OCI-LY7 (cell line): ENCODE measurements at regions not wholly inside any gene's neighbourhood (a gene's known extent, or its start where the extent isn't known, plus 50 kb on each side); places are given as distances from the start of the nearest gene placed in this dataset.

ENCODE experiments used
- BruUV-seq: library from RNA; stranded (reverse); fragments of 400-500 nt; replicated peaks from 2 replicates; lab custom pipeline; 2021; lab: Mats Ljungman, UMichigan
- CTCF ChIA-PET: fragments of 300-600 bp; sonication (Branson Sonifier 250); formaldehyde crosslinking; loops from one replicate; lab custom pipeline; 2022; ENCODE audit warnings: antibody characterized with exemption; ENCODE audit not compliant: unreplicated experiment; lab: Charles Lee
- POLR2A ChIA-PET: fragments of 300-600 bp; sonication (Branson Sonifier 250); formaldehyde crosslinking; loops from one replicate; lab custom pipeline; 2022; ENCODE audit warnings: antibody characterized with exemption; lab: Charles Lee
- DNase-seq: peaks from one replicate; pipeline ENCODE4 v3.0.0-alpha.2; 2015; ENCODE audit warnings: low spot score
- H2AFZ ChIP-seq: fragments of 200-600 bp; sonication (generic), shearing (Covaris generic); 2 replicates; pipeline ENCODE4 v1.6.1; 2014; ENCODE audit warnings: mild to moderate bottlenecking, antibody characterized with exemption, low read length, moderate library complexity
- H3K27ac ChIP-seq: fragments of 200-600 bp; sonication (generic); 2 replicates; pipeline ENCODE4 v1.5.1; 2014; ENCODE audit warnings: mixed run types, low read depth, mild to moderate bottlenecking, moderate library complexity, low read length, inconsistent platforms; ENCODE audit not compliant: poor library complexity, severe bottlenecking
- H3K36me3 ChIP-seq: fragments of 200-600 bp; sonication (generic); 2 replicates; pipeline ENCODE4 v1.6.1; 2014; ENCODE audit warnings: mild to moderate bottlenecking, antibody characterized with exemption, low read length, moderate library complexity, mixed read lengths; ENCODE audit not compliant: insufficient read depth
- H3K4me1 ChIP-seq: fragments of 200-600 bp; sonication (generic); 2 replicates; pipeline ENCODE4 v1.5.1; 2014; ENCODE audit warnings: mild to moderate bottlenecking, low read length; ENCODE audit not compliant: insufficient read depth, poor library complexity, severe bottlenecking
- H3K4me2 ChIP-seq: fragments of 200-600 bp; sonication (generic); 2 replicates; pipeline ENCODE4 v1.6.1; 2014; ENCODE audit warnings: mild to moderate bottlenecking, low read length
- H3K4me3 ChIP-seq: fragments of 200-600 bp; sonication (generic); 2 replicates; pipeline ENCODE4 v1.5.1; 2014; ENCODE audit warnings: mild to moderate bottlenecking, low read depth, low read length; ENCODE audit not compliant: poor library complexity, severe bottlenecking
- H3K79me2 ChIP-seq: fragments of 200-600 bp; sonication (generic); 2 replicates; pipeline ENCODE4 v1.6.1; 2016; ENCODE audit warnings: low read depth, mild to moderate bottlenecking, low read length, moderate library complexity, mixed read lengths; ENCODE audit not compliant: insufficient read depth
- H3K9me2 ChIP-seq: fragments of 200-600 bp; sonication (generic); 2 replicates; pipeline ENCODE4 v1.6.1; 2016; ENCODE audit warnings: mild to moderate bottlenecking, low read length, mixed read lengths; ENCODE audit not compliant: insufficient read depth
- H3K9me3 ChIP-seq: fragments of 200-600 bp; sonication (generic); 2 replicates; pipeline ENCODE4 v1.6.1; 2014; ENCODE audit warnings: mild to moderate bottlenecking, mixed run types, low read length, mixed read lengths
- H4K20me1 ChIP-seq: fragments of 200-600 bp; sonication (generic); 2 replicates; pipeline ENCODE4 v1.6.1; 2014; ENCODE audit warnings: mild to moderate bottlenecking, antibody characterized with exemption, low read length, moderate library complexity, mixed read lengths; ENCODE audit not compliant: insufficient read depth
- CTCF ChIP-seq: fragments of 200-600 bp; sonication (generic); conservative IDR thresholded peaks from 2 replicates; pipeline ENCODE4 v1.5.1; 2014; ENCODE audit warnings: mild to moderate bottlenecking, antibody characterized with exemption, low read length, moderate library complexity, mixed read lengths
- EZH2phosphoT487 ChIP-seq: fragments of 200-600 bp; sonication (generic); IDR thresholded peaks from 2 replicates; pipeline ENCODE4 v1.6.1; 2018; ENCODE audit warnings: low read depth, borderline replicate concordance, mild to moderate bottlenecking, mixed run types, antibody characterized with exemption, low read length, moderate library complexity, mixed read lengths
- intact Hi-C: fragments of 100-400 bp; cut with micrococcal nuclease; formaldehyde crosslinking; loops from one replicate; pipeline ENCODE4 v1.10.0; 2022; ENCODE audit not compliant: unreplicated experiment

- POLR2A ChIA-PET: interaction anchor here (1.3 kb wide), 1 partner anchor 10 kb away, joined by 4 read pairs; no protein-coding TSS in a partner anchor
Observed at GRCh38 chr3:191912616-191913204, 451.7 kb downstream of the PYDC2 start.

GRCh38 chr3:191915712-191916111 is 454.7 kb downstream of the PYDC2 start:
- BruUV-seq: no TSS peak
- ChIA-PET CTCF (no interaction called here), POLR2A (no interaction called here)
- H2AFZ ChIP-seq: no peak overlapping the region
- no peak overlapping the region for H3K4me2 ChIP-seq
- no peaks in the 10 kb centered on the region for H3K9me3 ChIP-seq
- no peak overlapping the region for H3K4me3 ChIP-seq
- no peaks in the 10 kb centered on the region for H3K79me2 ChIP-seq
- DNase-seq: no peak
- intact Hi-C loops: no loop called here
- H4K20me1 ChIP-seq: no peaks in the 10 kb centered on the region
- no peak overlapping the region for H3K27ac ChIP-seq
- H3K36me3 ChIP-seq: no peaks in the 10 kb centered on the region
- H3K9me2 ChIP-seq: no peaks in the 10 kb centered on the region
- no peak for TF ChIP-seq EZH2phosphoT487
- TF ChIP-seq CTCF: no peak
- no peaks in the 10 kb centered on the region for H3K4me1 ChIP-seq

More at GRCh38 chr3:191912616-191913204, 451.7 kb downstream of the PYDC2 start:
- no peak for TF ChIP-seq EZH2phosphoT487
- TF ChIP-seq CTCF: no peak
- no peak overlapping the region for H3K4me2 ChIP-seq
- H3K36me3 ChIP-seq: no peaks in the 10 kb centered on the region
- H3K9me2 ChIP-seq: no peaks in the 10 kb centered on the region
- CTCF ChIA-PET: no interaction called here
- H2AFZ ChIP-seq: no peak overlapping the region
- no peaks in the 10 kb centered on the region for H4K20me1 ChIP-seq
- no peaks in the 10 kb centered on the region for H3K79me2 ChIP-seq
- intact Hi-C loops: no loop called here
- no peak overlapping the region for H3K27ac ChIP-seq
- no TSS peak for BruUV-seq
- H3K4me1 ChIP-seq: no peaks in the 10 kb centered on the region
- no peaks in the 10 kb centered on the region for H3K9me3 ChIP-seq
- DNase-seq: no peak
- H3K4me3 ChIP-seq: no peak overlapping the region

GRCh38 chr3:191919491-191920026 is 458.6 kb downstream of the PYDC2 start:
- ChIA-PET CTCF (no interaction called here), POLR2A (interaction anchor here (0.6 to 1.0 kb wide), 3 partner anchors 17 to 871 kb away, joined by 3 read pairs; no protein-coding TSS in a partner anchor)
- TF ChIP-seq EZH2phosphoT487 (no peak), CTCF (no peak)
- no peak overlapping the region for H3K27ac ChIP-seq
- no peak overlapping the region for H3K4me2 ChIP-seq
- intact Hi-C loops: no loop called here
- DNase-seq: no peak
- H4K20me1 ChIP-seq: no peaks in the 10 kb centered on the region
- H3K4me1 ChIP-seq: no peaks in the 10 kb centered on the region
- BruUV-seq: no TSS peak
- no peaks in the 10 kb centered on the region for H3K9me3 ChIP-seq
- no peaks in the 10 kb centered on the region for H3K36me3 ChIP-seq
- H2AFZ ChIP-seq: no peak overlapping the region
- peaks cover 4% of the 10 kb centered on the region; the same call in 1 of the 2 replicates for H3K9me2 ChIP-seq
- no peak overlapping the region for H3K4me3 ChIP-seq
- H3K79me2 ChIP-seq: no peaks in the 10 kb centered on the region
